HG03469 (cell line): ENCODE measurements at regions not wholly inside any gene's neighbourhood (a gene's known extent, or its start where the extent isn't known, plus 50 kb on each side); places are given as distances from the start of the nearest gene placed in this dataset.
"Not testable (repeated sequence)": the region's sequence is repeated elsewhere in the genome, so short reads cannot be mapped to it uniquely, and the experiment has no call there.

Source experiments
- ATAC-seq: cut with Tn5 transposase; IDR thresholded peaks from one replicate; pipeline ENCODE4 v1.9.1; 2021; ENCODE audit warnings: mild to moderate bottlenecking, moderate library complexity, moderate number of reproducible peaks; ENCODE audit not compliant: unreplicated experiment

DNA sequence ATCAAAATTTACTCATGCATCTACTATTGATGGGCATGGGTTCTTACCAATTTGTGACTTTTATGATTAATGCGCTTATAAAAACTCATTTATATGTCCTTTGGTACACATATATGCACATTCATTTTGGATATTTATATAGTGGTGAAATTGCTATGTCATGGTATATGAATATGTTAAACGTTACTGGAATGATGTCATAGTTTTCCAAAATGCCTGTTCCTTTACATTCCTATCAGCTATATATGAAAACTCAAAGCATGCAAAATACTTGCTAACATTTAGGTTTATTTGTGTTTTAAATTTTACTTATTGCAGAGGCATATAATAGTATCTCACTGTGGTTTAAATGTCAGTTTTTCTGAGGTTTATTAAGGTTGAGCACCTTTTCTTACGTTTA, 1403.1 kb downstream of the HACE1 start:
- ATAC-seq, result no peak

DNA sequence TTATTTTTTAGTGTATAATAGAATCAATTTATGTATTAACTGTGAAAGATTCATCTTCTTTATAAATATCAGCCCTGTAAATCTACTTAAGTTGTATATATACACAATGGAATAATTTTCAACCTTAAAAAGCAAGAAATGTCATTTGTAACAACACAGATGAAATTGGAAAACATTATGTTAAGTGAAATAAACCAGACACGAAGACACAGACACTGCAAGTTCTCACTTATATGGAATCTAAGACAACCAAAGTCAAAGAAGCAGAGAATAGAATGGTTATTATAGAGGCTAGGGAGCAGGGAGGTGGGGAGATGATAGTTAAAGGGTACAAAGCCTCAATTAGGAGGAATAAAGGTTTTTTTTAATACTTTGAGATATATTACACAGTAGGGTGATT, 1404.4 kb downstream of the HACE1 start:
- no peak for ATAC-seq

DNA sequence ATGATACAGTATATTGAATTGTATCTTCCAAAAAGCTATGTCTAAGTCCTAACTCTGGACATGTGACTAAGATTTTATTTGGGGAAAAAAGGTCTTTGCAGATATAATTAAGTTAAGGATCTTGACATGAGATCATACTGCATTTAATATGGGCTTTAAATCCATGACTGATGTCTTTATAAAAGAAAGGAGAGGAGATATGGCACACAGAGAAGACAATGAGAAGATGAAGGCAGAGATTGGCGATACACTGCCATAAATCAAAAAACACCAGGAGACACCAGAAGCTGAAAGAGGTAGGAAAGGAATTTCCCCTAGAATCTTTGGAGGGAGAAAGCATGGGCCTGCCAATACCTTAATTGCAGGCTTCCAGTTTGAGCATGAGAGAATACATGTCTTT, 1450.2 kb downstream of the HACE1 start:
- ATAC-seq, result no peak

DNA sequence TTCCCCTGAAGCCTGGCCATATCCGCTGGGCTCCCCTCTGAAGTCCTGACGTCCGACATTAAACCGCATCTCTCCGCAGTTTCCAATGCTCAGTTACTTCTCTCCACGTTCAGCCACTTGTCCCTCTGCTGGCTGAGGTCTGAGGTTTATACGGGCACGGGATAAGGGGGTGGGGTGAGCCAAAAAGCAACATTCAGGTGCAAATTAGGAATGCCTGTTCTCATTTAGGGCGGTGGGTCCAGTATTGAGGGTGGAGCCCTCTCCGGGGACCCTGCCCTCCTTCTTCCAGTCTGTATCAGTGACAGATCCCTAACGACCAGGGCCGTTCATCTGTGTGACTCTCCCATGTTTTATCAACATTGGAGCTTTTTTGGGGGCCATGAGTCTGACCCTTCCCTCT, 1454.4 kb downstream of the HACE1 start:
- ATAC-seq, result no peak

DNA sequence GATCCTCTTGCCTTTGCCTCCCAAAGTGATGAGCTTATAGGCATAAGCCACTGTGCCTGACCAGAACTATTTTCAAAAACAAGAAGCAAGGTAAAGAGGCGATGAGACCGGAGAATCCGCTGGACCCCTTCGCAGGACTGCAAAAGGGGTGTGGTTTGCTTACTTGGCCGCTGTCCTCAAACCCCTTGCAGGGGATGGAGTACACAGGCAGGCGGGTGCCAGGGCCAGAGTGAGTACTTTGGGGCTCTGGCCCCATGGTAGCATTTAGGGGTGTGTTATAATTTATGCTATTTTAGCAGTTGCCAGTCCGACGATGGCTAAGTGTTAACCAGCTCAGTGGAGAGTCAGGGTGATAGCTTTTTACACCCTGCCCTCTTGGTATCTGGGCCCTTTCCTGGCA, 1454.9 kb downstream of the HACE1 start:
- ATAC-seq, result no peak

DNA sequence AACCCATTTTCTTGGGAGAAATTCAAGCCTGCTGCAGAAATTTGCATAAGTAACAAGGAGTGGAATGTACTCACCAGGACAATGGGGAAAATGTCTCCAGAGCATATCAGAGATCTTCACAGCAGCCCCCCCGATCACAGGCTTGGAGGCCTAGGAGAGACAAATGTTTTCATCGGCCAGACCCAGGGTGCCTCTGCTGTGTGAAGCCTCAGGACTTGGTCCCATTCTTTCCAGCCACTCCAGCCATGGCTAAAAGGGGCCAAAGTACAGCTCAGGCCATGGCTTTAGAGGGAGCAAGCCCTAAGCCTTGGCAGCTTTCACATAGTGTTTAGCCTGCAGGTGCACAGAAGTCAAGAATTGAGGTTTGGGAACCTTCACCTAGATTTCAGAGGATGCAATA, 1463.0 kb downstream of the HACE1 start:
- ATAC-seq, result no peak

DNA sequence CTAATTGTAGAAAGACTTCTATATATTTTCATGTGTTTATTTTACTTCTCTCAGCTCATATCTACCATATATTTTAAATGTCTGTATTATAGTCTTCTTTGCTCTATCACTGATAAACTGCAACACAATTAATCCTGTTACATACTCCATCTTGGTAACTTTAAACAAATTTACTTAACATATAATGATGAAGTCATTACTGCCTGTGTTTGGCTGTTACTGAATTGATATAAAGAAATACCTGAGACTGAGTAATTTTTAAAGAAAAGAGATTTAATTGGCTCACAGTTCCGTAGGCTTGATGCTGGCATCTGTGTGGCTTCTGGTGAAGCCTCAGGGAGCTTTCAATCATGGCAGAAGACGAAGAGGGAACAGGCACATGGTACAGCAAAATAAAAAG, 1480.4 kb downstream of the HACE1 start:
- no peak for ATAC-seq

DNA sequence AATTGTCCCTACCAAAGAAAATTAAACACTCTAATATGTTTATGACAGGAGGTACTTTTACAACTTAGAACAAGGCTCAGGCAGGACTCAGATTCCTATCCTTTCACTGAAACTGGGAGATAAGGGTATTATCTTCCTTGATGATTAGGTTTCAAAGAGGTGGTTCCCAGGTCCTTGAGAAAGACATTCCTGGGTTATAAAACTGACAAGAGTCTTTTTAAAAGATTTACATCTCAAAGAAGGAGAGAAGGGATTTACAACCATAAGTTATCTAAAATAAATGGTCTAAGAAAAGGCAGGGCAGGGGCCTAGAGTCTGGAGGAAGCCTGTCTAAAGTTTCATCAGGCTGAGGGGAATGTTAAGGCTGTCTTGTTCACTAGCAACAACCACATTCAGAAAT, 1492.5 kb downstream of the HACE1 start:
- no peak for ATAC-seq

DNA sequence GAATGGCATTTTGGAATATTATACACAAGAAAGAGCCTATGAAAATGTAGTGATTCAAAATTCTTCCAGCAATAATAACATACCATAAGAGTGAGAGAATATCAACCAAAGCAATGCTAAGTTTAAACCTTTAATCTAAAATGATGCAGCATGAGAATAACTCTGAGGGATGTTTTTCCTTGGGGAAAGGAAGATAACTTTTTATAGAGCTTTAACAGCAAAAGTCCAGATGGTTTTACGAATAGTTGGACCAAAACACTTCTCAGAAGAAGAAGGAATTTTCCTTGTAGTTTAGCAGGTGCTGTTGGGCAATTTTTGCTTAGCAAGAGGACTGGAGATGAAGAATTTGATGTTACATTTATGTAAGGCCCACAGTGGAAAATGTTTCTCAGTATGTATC, 1503.2 kb downstream of the HACE1 start:
- no peak for ATAC-seq

DNA sequence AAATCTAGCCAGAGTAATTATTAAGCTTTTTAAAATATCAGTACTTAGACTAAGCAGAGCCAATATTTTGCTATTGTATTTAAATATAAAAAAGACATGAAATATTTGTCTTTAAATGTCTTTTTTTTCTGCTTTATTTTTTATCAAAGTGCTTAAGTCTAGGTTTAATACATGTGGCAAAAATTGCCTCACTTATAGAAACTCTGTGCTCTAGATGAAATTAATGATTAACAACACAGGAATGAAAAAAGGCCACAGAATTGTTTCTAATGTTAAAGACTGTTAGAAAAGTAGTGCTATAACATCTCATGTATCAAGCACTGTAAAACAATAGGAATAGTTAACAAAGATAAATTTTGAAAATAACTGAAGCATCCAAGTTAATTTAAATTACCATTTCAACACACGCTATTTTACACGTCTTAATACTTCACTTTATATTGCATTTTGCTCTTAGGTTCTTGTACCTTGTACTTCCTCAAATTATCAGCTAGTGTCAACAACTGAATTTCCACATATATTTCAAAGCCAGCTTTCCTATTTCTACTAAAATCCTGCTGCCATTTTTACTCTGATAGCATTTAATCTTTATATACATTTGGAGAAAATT, 1515.1 kb downstream of the HACE1 start:
- ATAC-seq, result no peak

DNA sequence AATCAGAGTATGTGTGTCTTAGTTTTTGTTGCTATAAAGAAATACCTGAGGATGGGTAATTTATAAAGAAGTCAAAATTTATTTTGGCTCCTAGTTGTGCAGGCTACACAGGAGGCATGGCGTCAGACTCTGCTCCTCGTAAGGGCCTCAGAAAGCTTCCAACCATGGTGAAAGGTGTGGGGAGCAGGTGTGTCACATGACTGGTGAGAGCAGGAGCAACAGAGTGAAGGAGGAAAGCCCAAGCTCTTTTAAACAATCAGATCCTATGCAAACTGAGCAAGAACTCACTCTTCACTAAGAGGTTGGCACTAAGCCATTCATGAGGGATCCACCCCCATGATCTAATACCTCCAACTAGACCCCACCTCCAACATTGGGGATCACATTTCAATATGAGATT, 1524.3 kb downstream of the HACE1 start:
- ATAC-seq, result no peak

DNA sequence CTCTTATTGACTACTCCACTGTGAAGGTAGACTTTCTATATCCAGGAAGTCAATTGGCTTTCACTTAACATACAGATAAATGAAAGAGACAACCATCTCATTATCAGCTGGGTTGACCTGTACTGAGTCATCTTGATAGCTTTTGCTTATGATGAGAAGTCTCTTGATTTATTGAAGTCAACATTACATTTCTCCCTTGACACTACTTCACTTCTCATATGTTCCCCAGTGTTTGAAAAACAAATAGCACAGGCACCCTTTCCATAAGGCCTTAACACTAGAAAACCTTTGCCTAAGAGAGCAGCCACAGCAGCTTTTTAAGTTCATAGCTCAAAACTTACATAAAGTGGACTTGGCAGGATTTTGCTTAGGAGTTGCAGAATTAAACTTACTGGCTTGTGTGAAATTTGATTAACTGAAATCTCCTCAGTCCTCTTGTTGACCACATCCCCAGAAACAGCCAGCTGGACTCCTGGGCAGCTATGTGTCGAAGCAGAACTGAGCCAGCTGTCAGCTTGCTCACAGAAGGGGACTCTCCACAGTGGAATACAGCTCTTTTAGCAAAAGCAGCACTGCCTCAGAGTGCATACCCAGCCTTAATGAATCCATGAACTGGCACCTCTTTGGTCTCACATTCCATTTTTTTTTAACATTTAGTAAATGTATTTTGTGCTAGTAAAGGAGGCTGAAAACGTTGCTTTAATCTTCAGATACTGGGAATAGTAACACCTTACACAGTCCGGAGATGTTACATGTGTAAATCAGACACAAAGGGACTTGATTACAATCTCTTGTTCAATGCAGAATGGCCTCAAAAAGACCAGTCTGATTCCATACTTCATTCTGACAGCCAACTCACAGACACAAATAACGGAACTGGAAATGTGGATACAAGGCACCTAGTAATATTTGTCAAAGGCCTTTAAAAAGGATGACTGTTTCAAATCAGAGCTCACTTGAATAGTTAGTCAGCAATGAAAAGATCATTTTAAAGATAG, 1532.7 kb downstream of the HACE1 start:
- ATAC-seq, result no peak

DNA sequence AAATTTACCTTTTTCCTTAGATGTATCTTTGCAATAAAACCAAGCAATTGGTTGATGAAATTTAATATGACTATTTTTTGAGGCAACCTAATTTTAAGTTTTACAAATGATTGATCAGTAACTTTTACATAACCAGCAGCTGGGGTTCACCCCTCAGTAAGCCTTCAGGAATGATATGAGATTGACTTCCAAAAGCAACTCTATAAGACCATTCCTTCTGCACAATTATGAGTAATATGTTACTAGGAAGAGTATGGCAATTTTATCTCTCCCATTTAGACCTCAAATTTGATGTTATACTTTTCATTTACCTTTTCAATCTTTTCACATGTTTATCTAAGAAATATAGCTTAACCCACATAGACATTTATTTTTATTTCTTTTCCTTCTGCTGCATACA, 1546.3 kb downstream of the HACE1 start:
- no peak for ATAC-seq

DNA sequence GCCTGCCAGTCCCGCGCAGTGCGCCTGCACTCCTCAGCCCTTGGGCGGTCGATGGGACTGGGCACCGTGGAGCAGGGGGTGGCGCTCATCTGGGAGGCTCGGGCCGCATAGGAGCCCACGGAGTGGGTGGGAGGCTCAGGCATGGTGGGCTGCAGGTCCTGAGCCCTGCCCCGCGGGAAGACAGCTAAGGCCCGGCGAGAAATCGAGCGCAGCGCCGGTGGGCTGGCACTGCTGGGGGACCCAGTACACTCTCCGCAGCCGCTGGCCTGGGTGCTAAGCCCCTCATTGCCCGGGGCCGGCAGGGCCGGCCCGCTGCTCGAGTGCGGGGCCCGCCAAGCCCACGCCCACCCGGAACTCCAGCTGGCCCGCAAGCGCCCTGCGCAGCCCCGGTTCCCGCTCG, 1565.3 kb downstream of the HACE1 start:
- not testable (repeated sequence) for ATAC-seq

DNA sequence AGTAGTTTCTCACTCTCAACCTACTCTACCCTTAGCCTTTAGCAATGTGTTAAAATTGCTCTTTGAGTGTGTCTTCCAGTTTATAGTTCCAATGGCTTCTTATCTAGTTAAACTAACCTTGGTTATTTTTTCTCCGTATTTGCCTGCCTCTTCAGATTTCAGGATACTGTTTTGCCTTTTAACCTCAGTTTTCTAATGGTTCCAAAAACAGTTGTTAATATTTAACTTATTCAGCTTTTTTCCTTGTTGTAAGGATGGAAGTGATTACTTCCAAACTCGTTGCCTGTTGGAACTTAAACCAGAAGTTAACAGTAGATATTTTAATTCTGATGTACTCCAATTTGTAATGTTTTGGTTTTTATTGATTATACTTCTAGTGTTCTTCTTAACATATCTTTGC, 1574.9 kb downstream of the HACE1 start:
- ATAC-seq, result no peak

DNA sequence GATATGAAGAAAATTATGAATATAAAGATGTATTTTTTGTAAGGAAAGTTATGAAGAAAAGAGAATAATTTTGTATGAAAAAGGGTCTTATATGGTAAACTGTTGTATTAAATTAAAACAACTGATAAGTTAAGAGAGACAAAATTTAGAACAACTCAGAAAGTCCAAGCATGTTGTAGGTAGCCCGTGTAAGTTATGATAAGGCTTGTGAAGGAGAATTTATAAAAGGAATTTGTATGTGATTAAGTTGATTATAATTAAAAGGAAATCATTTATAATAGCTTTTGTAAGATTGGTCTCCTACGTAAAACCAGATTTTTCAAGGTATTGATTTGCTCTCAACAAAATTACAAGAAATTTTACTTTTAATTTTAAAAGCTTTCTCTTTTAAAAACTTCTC, 1579.3 kb downstream of the HACE1 start:
- ATAC-seq, result no peak

DNA sequence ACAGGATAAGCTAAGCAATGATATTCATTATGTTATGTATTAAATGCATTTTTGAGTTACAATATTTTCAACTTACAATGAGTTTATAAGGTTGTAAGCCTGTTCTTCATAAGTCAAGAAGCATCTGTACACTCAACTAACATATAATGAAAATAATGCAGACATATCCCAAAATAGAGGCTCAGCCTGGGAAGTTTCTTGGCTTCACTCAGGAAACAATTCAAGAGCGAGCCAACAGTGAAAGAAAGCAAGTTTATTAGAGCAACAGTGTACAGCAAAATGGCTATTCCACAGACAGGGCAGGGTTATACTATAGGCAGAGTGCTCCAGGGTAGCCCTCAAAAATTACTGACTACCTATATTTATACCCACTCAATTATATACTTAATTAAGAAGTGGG, 1581.8 kb downstream of the HACE1 start:
- ATAC-seq, result no peak

DNA sequence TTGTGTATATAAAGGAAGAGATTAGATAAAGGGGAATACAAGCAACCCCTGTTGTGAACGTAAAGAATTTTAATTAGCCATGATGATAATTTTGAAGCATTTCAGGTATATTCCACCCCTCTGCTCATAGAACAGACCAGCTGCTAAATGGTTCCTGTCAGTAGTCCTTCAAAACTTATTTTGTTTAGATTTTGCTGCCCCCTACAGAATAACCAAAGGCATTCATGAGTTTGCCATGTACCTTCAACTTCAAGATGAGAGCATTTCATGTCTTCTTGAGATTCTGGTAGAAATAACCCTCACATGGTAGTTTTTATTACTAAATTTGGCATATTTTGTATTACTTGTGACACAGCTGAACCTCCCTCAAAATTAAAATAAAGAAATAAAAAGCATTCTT, 1586.7 kb downstream of the HACE1 start:
- no peak for ATAC-seq

DNA sequence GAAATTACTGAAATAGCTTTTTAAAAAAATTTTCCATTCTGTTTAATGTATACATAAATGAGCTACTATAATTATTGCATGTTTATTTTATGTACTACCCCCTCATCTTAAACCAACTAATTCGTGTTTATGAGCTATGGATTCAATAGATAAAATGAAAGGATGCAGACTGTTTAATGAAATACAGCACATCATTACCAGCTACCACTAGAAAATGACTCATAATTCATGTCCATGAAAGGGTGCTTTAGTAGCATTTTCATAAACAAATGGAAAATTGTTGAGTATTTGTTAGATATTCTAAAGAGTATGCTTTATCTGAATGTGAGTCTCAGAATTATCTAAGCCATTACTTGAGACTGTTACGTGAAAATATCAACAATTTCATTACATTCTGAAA, 1590.1 kb downstream of the HACE1 start:
- no peak for ATAC-seq

DNA sequence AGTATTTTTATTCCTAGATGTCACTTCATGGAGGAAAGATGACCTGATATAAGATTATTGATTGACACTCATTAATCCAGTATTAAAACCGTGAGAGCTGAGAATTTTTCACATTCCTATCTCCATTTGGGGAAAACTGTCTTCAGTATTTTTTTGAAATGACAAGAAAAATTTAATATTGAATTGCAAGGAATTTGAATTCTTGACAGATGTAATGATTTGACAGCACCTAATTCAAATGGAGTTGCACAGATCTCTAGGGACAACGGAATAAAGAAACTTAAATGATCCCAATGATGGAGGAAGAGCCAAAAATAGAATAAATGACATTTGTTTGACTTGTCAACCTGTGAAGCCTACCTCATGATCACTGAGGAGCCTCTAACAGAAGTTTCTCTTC, 1591.4 kb downstream of the HACE1 start:
- no peak for ATAC-seq

DNA sequence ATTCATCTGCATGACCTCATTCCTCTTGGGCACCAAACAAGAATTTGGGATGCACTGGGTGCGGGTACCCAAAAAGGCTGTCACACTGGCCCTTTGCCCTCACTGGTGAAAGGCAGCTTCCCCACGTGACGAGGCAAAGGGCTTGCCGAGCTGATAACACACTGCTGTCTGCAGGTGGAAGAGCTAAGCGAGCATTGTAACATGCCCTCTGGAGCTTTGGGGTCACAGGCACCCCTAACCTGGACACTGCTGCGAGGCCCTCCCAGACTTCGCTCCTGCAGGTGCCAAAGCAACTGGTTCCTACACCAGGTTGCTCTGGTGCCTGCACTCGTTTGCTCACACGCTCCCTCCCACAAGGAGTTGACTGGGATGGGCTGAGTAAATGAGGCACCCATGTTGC, 1595.7 kb downstream of the HACE1 start:
- no peak for ATAC-seq

DNA sequence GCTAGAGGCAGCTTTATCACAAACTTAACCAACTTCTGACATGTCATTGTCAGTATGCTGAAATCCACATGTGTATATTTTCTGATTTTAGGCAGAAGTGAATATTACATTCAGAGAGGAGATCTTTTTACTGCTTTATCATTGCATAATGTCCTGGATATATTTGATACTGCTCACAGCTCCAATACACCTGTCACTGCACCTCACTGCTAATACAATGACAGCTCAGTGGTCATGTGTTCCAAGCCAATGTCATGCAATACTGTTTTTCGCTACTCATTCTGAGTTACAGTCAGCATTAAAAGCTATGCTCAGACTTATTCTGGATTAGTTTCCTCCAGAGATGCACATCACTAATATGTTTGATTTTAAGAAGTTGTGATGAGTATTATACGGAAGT, 1604.6 kb downstream of the HACE1 start:
- ATAC-seq, result no peak
